ENCODE measurements at regions not wholly inside any gene's neighbourhood (a gene's known extent, or its start where the extent isn't known, plus 50 kb on each side); places are given as distances from the start of the nearest gene placed in this dataset.

GRCh38 chr1:199311478-199312262 lies 672.8 kb downstream of the PTPRC start:
- no peak for TF ChIP-seq CTCF (IDR thresholded peaks at IDR 0.05; ENCODE audit: low read depth, low read length)
- H3K4me3 ChIP-seq (ENCODE audit: low read depth, low read length): no peak overlapping the region
- in situ Hi-C loops (cut with HindIII; ENCODE audit: low sequenced_read_pairs): no loop called here
- no peak for DNase-seq (ENCODE audit: low read depth, low spot score)

GRCh38 chr1:199312626-199313025 lies 673.8 kb downstream of the PTPRC start:
- TF ChIP-seq CTCF (IDR thresholded peaks at IDR 0.05; ENCODE audit: low read depth, low read length): no peak
- DNase-seq (ENCODE audit: low read depth, low spot score): no peak
- no peak overlapping the region for H3K4me3 ChIP-seq (ENCODE audit: low read depth, low read length)
- in situ Hi-C loops (cut with HindIII; ENCODE audit: low sequenced_read_pairs): no loop called here

GRCh38 chr1:199313444-199313843 lies 674.6 kb downstream of the PTPRC start:
- no peak overlapping the region for H3K4me3 ChIP-seq (ENCODE audit: low read depth, low read length)
- in situ Hi-C loops (cut with HindIII; ENCODE audit: low sequenced_read_pairs): no loop called here
- no peak for TF ChIP-seq CTCF (IDR thresholded peaks at IDR 0.05; ENCODE audit: low read depth, low read length)
- DNase-seq (ENCODE audit: low read depth, low spot score): no peak

GRCh38 chr1:199319341-199319740 lies 680.5 kb downstream of the PTPRC start:
- no peak for TF ChIP-seq CTCF (IDR thresholded peaks at IDR 0.05; ENCODE audit: low read depth, low read length)
- no peak overlapping the region for H3K4me3 ChIP-seq (ENCODE audit: low read depth, low read length)
- in situ Hi-C loops (cut with HindIII; ENCODE audit: low sequenced_read_pairs): no loop called here
- no peak for DNase-seq (ENCODE audit: low read depth, low spot score)

DNA sequence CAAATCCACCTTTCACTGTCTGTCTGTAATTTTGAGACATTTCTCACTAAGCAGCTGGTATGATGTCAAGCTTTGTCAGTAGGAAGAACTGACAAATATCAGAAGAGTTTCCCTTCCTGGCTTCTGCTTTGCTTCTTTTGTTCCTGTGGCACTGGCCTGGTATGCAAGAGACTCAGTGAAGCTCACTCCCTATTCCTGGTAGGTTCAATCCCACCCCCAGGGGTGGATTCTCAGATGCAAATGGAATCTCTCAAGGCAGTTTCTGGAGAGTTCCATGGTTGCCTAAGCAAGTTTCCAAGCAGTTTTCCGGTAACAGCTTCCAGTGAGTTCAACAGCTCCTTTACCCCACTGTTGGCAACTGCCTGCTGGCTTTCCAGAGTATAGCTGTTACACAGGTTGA lies 683.4 kb downstream of the PTPRC start:
- in situ Hi-C loops (cut with HindIII; ENCODE audit: low sequenced_read_pairs): no loop called here
- no peak for DNase-seq (ENCODE audit: low read depth, low spot score)
- no peak overlapping the region for H3K4me3 ChIP-seq (ENCODE audit: low read depth, low read length)
- TF ChIP-seq CTCF (IDR thresholded peaks at IDR 0.05; ENCODE audit: low read depth, low read length): no peak

DNA sequence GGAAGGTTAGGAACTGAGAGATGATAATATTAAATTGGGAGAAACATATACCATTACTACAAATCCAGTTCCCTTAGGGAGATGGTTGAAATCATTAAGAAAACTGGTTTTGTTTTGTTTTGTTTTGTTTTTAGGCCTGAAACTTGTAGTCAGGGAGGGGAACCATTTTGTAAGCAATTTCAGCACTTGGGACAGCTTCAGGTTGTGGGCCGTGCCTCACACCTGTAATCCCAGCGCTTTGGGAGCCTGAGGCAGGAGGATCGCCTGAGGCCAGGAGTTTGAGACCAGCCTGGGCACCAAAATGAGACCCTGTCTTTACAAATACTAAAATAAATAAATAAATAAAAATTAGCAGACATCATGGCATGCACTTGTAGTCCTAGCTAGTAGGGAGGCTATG lies 694.3 kb upstream of the NR5A2 start:
- DNase-seq (ENCODE audit: low read depth, low spot score): no peak
- TF ChIP-seq CTCF (IDR thresholded peaks at IDR 0.05; ENCODE audit: low read depth, low read length): no peak
- no peak overlapping the region for H3K4me3 ChIP-seq (ENCODE audit: low read depth, low read length)
- in situ Hi-C loops (cut with HindIII; ENCODE audit: low sequenced_read_pairs): no loop called here
